H1 (cell line): ENCODE measurements at regions not wholly inside any gene's neighbourhood (a gene's known extent, or its start where the extent isn't known, plus 50 kb on each side); places are given as distances from the start of the nearest gene placed in this dataset.

Experiments
- GABPA ChIP-seq: IDR thresholded peaks from 2 replicates; pipeline ENCODE4 v1.6.1; 2011; ENCODE audit warnings: mild to moderate bottlenecking, low read length, moderate library complexity, borderline replicate concordance; ENCODE audit not compliant: insufficient read depth
- KDM1A ChIP-seq: fragments of 200-600, 300-600 bp; sonication (generic); IDR thresholded peaks from 2 replicates; pipeline ENCODE4 v1.7.1; 2016; ENCODE audit warnings: mild to moderate bottlenecking, low read length, borderline replicate concordance
- POLR2A ChIP-seq, 2 experiments: IDR thresholded peaks; 1 replicate in 1 of 2; 2 replicates in 1 of 2; pipeline ENCODE4 v1.6.1; 2011; ENCODE audit warnings: low read depth in 2 of 2, low read length in 2 of 2, mild to moderate bottlenecking in 2 of 2; ENCODE audit errors: control extremely low read depth in 1 of 2
- POLR2AphosphoS5 ChIP-seq: IDR thresholded peaks from 2 replicates; pipeline ENCODE4 v1.6.1; 2011; ENCODE audit warnings: low read depth, low read length
- TAF1 ChIP-seq: IDR thresholded peaks from 2 replicates; pipeline ENCODE4 v1.6.1; 2011; ENCODE audit warnings: mild to moderate bottlenecking, low read depth, low read length
- TAF7 ChIP-seq: optimal IDR thresholded peaks from 2 replicates; pipeline ENCODE3; 2011; ENCODE audit warnings: low read depth, mild to moderate bottlenecking, inconsistent platforms, low read length, moderate library complexity, borderline replicate concordance
- YY1 ChIP-seq: IDR thresholded peaks from 2 replicates; pipeline ENCODE4 v1.6.1; 2011; ENCODE audit warnings: low read depth, mild to moderate bottlenecking, low read length
- ZNF274 ChIP-seq: IDR thresholded peaks from 2 replicates; pipeline ENCODE4 v1.7.0; 2012; ENCODE audit warnings: low read length, borderline replicate concordance; ENCODE audit errors: extremely low read depth
- TF ChIP-seq, protein P1 (sequence below): IDR thresholded peaks from 2 replicates; pipeline ENCODE4 v1.6.1; 2012; ENCODE audit warnings: low read length, inconsistent platforms
- TF ChIP-seq, protein P2 (sequence below), 3 experiments: IDR thresholded peaks; 1 replicate in 2 of 3; 2 replicates in 1 of 3; pipeline versions ENCODE4 v1.5.1 to v1.6.1; 2011; ENCODE audit warnings: low read length in 3 of 3, mild to moderate bottlenecking in 3 of 3, inconsistent platforms in 2 of 3, low read depth in 1 of 3, moderate library complexity in 1 of 3; ENCODE audit not compliant: insufficient read depth in 1 of 3; ENCODE audit errors: control extremely low read depth in 1 of 3

DNA sequence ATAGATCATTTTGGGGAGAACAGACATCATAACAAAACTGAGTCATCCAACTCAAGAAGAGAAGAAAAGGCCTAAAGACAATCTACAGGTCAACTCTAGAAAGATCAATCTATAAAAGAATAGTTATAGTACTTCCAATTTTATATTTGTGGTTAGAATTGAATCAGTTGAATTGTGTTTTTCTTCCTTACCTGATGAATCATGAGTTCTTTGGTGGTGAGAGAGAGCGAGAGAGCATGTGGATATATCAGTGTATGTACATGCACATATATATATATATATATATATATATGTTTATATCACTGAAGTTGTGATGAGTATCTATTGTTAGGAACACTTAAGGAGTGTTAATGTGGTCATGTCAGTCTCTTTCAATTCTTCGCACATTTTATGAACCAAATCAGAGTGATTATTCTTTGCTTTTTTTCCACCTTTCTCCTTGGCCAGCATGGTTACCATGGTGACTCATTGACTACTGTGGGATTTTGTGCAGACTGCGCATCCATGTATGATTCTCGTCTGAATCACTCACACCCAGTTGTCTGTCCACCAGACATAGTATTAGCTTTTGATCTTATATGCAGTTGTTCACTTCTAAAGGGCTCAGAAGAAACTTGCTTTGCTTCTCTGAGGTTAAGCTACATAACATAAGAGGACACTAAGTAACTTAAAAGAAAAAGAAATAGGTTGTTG lies 90.4 kb upstream of the RAB40AL start:
- TF ChIP-seq, protein P1, sequence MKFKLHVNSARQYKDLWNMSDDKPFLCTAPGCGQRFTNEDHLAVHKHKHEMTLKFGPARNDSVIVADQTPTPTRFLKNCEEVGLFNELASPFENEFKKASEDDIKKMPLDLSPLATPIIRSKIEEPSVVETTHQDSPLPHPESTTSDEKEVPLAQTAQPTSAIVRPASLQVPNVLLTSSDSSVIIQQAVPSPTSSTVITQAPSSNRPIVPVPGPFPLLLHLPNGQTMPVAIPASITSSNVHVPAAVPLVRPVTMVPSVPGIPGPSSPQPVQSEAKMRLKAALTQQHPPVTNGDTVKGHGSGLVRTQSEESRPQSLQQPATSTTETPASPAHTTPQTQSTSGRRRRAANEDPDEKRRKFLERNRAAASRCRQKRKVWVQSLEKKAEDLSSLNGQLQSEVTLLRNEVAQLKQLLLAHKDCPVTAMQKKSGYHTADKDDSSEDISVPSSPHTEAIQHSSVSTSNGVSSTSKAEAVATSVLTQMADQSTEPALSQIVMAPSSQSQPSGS = no peak
- TF ChIP-seq, protein P2, sequence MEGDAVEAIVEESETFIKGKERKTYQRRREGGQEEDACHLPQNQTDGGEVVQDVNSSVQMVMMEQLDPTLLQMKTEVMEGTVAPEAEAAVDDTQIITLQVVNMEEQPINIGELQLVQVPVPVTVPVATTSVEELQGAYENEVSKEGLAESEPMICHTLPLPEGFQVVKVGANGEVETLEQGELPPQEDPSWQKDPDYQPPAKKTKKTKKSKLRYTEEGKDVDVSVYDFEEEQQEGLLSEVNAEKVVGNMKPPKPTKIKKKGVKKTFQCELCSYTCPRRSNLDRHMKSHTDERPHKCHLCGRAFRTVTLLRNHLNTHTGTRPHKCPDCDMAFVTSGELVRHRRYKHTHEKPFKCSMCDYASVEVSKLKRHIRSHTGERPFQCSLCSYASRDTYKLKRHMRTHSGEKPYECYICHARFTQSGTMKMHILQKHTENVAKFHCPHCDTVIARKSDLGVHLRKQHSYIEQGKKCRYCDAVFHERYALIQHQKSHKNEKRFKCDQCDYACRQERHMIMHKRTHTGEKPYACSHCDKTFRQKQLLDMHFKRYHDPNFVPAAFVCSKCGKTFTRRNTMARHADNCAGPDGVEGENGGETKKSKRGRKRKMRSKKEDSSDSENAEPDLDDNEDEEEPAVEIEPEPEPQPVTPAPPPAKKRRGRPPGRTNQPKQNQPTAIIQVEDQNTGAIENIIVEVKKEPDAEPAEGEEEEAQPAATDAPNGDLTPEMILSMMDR (IDR thresholded peaks at IDR 0.05; ENCODE audit: control extremely low read depth in 1 of 3, insufficient read depth in 1 of 3, low read depth in 1 of 3, low read length in 3 of 3) = no peak
- TF ChIP-seq TAF7 = no peak
- no peak for TF ChIP-seq POLR2AphosphoS5
- no peak for TF ChIP-seq YY1
- no peak for TF ChIP-seq POLR2A (IDR thresholded peaks at IDR 0.05; ENCODE audit: control extremely low read depth in 1 of 2, low read depth in 2 of 2, low read length in 2 of 2)
- no peak for TF ChIP-seq KDM1A
- TF ChIP-seq TAF1 = no peak
- no peak for TF ChIP-seq GABPA
- TF ChIP-seq ZNF274 = no peak
